Fibroblast of skin of scalp (primary cell): ENCODE measurements at regions not wholly inside any gene's neighbourhood (a gene's known extent, or its start where the extent isn't known, plus 50 kb on each side); places are given as distances from the start of the nearest gene placed in this dataset.
"Not testable (repeated sequence)": the region's sequence is repeated elsewhere in the genome, so short reads cannot be mapped to it uniquely, and the experiment has no call there.

Experiments
- DNase-seq: peaks from one replicate; pipeline ENCODE4 v3.0.0-alpha.2; 2013

GRCh38 chr4:117135634-117136354 lies 50.4 kb upstream of the TRAM1L1 start:
- no peak for DNase-seq

GRCh38 chr4:117137145-117137544 lies 51.8 kb upstream of the TRAM1L1 start:
- peak; percentile 74 for DNase-seq

- DNase-seq, result not testable (repeated sequence)
Measured at GRCh38 chr4:117138732-117139131, 53.4 kb upstream of the TRAM1L1 start.

- no peak for DNase-seq
Measured at GRCh38 chr4:117154251-117154650, 68.9 kb upstream of the TRAM1L1 start.

- no peak for DNase-seq
Measured at GRCh38 chr4:117156806-117157205, 71.4 kb upstream of the TRAM1L1 start.

GRCh38 chr4:117157360-117157759 lies 72.0 kb upstream of the TRAM1L1 start:
- no peak for DNase-seq

- DNase-seq, result no peak
Measured at GRCh38 chr4:117162976-117163375, 77.6 kb upstream of the TRAM1L1 start.

- DNase-seq, result no peak
Measured at GRCh38 chr4:117164338-117164737, 79.0 kb upstream of the TRAM1L1 start.

- DNase-seq, result not testable (repeated sequence)
Measured at GRCh38 chr4:117175369-117175768, 90.0 kb upstream of the TRAM1L1 start.

- no peak for DNase-seq
Measured at GRCh38 chr4:117203231-117203630, 117.9 kb upstream of the TRAM1L1 start.

GRCh38 chr4:117210551-117210950 lies 125.2 kb upstream of the TRAM1L1 start:
- no peak for DNase-seq

- DNase-seq, result no peak
Measured at GRCh38 chr4:117224256-117224655, 138.9 kb upstream of the TRAM1L1 start.

GRCh38 chr4:117225471-117225870 lies 140.1 kb upstream of the TRAM1L1 start:
- no peak for DNase-seq

GRCh38 chr4:117227925-117228324 lies 142.5 kb upstream of the TRAM1L1 start:
- no peak for DNase-seq

- DNase-seq, result no peak
Measured at GRCh38 chr4:117239434-117239833, 154.1 kb upstream of the TRAM1L1 start.

GRCh38 chr4:117249333-117249732 lies 164.0 kb upstream of the TRAM1L1 start:
- no peak for DNase-seq

- no peak for DNase-seq
Measured at GRCh38 chr4:117264072-117264471, 178.7 kb upstream of the TRAM1L1 start.

GRCh38 chr4:117267317-117267716 lies 181.9 kb upstream of the TRAM1L1 start:
- no peak for DNase-seq

- no peak for DNase-seq
Measured at GRCh38 chr4:117284736-117285135, 199.4 kb upstream of the TRAM1L1 start.

- DNase-seq, result no peak
Measured at GRCh38 chr4:117293784-117294183, 208.4 kb upstream of the TRAM1L1 start.

- DNase-seq, result no peak
Measured at GRCh38 chr4:117302226-117302625, 216.8 kb upstream of the TRAM1L1 start.

GRCh38 chr4:117311215-117311614 lies 225.8 kb upstream of the TRAM1L1 start:
- DNase-seq, result no peak

GRCh38 chr4:117311989-117312388 lies 226.6 kb upstream of the TRAM1L1 start:
- DNase-seq, result no peak

- peak; percentile 61 for DNase-seq
Measured at GRCh38 chr4:117324851-117325491, 239.6 kb upstream of the TRAM1L1 start.
